OCI-LY7 (cell line): ENCODE measurements at regions not wholly inside any gene's neighbourhood (a gene's known extent, or its start where the extent isn't known, plus 50 kb on each side); places are given as distances from the start of the nearest gene placed in this dataset.

ENCODE experiments used
- BruUV-seq: library from RNA; stranded (reverse); fragments of 400-500 nt; replicated peaks from 2 replicates; lab custom pipeline; 2021; lab: Mats Ljungman, UMichigan
- CTCF ChIA-PET: fragments of 300-600 bp; sonication (Branson Sonifier 250); formaldehyde crosslinking; loops from one replicate; lab custom pipeline; 2022; ENCODE audit warnings: antibody characterized with exemption; ENCODE audit not compliant: unreplicated experiment; lab: Charles Lee
- POLR2A ChIA-PET: fragments of 300-600 bp; sonication (Branson Sonifier 250); formaldehyde crosslinking; loops from one replicate; lab custom pipeline; 2022; ENCODE audit warnings: antibody characterized with exemption; lab: Charles Lee
- DNase-seq: peaks from one replicate; pipeline ENCODE4 v3.0.0-alpha.2; 2015; ENCODE audit warnings: low spot score
- H2AFZ ChIP-seq: fragments of 200-600 bp; sonication (generic), shearing (Covaris generic); 2 replicates; pipeline ENCODE4 v1.6.1; 2014; ENCODE audit warnings: mild to moderate bottlenecking, antibody characterized with exemption, low read length, moderate library complexity
- H3K27ac ChIP-seq: fragments of 200-600 bp; sonication (generic); 2 replicates; pipeline ENCODE4 v1.5.1; 2014; ENCODE audit warnings: mixed run types, low read depth, mild to moderate bottlenecking, moderate library complexity, low read length, inconsistent platforms; ENCODE audit not compliant: poor library complexity, severe bottlenecking
- H3K36me3 ChIP-seq: fragments of 200-600 bp; sonication (generic); 2 replicates; pipeline ENCODE4 v1.6.1; 2014; ENCODE audit warnings: mild to moderate bottlenecking, antibody characterized with exemption, low read length, moderate library complexity, mixed read lengths; ENCODE audit not compliant: insufficient read depth
- H3K4me1 ChIP-seq: fragments of 200-600 bp; sonication (generic); 2 replicates; pipeline ENCODE4 v1.5.1; 2014; ENCODE audit warnings: mild to moderate bottlenecking, low read length; ENCODE audit not compliant: insufficient read depth, poor library complexity, severe bottlenecking
- H3K4me2 ChIP-seq: fragments of 200-600 bp; sonication (generic); 2 replicates; pipeline ENCODE4 v1.6.1; 2014; ENCODE audit warnings: mild to moderate bottlenecking, low read length
- H3K4me3 ChIP-seq: fragments of 200-600 bp; sonication (generic); 2 replicates; pipeline ENCODE4 v1.5.1; 2014; ENCODE audit warnings: mild to moderate bottlenecking, low read depth, low read length; ENCODE audit not compliant: poor library complexity, severe bottlenecking
- H3K79me2 ChIP-seq: fragments of 200-600 bp; sonication (generic); 2 replicates; pipeline ENCODE4 v1.6.1; 2016; ENCODE audit warnings: low read depth, mild to moderate bottlenecking, low read length, moderate library complexity, mixed read lengths; ENCODE audit not compliant: insufficient read depth
- H3K9me2 ChIP-seq: fragments of 200-600 bp; sonication (generic); 2 replicates; pipeline ENCODE4 v1.6.1; 2016; ENCODE audit warnings: mild to moderate bottlenecking, low read length, mixed read lengths; ENCODE audit not compliant: insufficient read depth
- H3K9me3 ChIP-seq: fragments of 200-600 bp; sonication (generic); 2 replicates; pipeline ENCODE4 v1.6.1; 2014; ENCODE audit warnings: mild to moderate bottlenecking, mixed run types, low read length, mixed read lengths
- H4K20me1 ChIP-seq: fragments of 200-600 bp; sonication (generic); 2 replicates; pipeline ENCODE4 v1.6.1; 2014; ENCODE audit warnings: mild to moderate bottlenecking, antibody characterized with exemption, low read length, moderate library complexity, mixed read lengths; ENCODE audit not compliant: insufficient read depth
- CTCF ChIP-seq: fragments of 200-600 bp; sonication (generic); conservative IDR thresholded peaks from 2 replicates; pipeline ENCODE4 v1.5.1; 2014; ENCODE audit warnings: mild to moderate bottlenecking, antibody characterized with exemption, low read length, moderate library complexity, mixed read lengths
- EZH2phosphoT487 ChIP-seq: fragments of 200-600 bp; sonication (generic); IDR thresholded peaks from 2 replicates; pipeline ENCODE4 v1.6.1; 2018; ENCODE audit warnings: low read depth, borderline replicate concordance, mild to moderate bottlenecking, mixed run types, antibody characterized with exemption, low read length, moderate library complexity, mixed read lengths
- intact Hi-C: fragments of 100-400 bp; cut with micrococcal nuclease; formaldehyde crosslinking; loops from one replicate; pipeline ENCODE4 v1.10.0; 2022; ENCODE audit not compliant: unreplicated experiment

DNA sequence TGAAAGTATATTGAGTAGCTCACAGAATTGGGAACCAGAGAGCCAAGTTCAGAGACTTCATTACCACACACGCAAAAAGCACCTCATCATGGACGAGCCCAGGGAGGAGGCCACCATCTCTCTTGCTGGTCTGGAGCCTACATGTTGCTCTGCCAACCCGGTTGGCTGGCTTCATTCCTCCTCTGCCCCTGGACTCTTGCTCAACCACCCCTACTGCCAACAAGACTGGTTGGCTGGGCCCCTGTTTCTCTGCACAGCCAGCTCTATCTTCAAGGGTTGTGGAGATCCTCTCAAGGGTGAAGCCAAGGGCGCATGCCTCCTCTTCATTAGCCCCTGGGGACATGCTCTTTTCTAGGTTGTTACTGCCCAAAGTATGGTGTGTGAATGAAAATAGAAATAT lies 142.7 kb downstream of the JCAD start:
- no peaks in the 10 kb centered on the region for H4K20me1 ChIP-seq
- H3K4me1 ChIP-seq: no peaks in the 10 kb centered on the region
- H3K4me2 ChIP-seq: no peak overlapping the region
- ChIA-PET CTCF (no interaction called here), POLR2A (interaction anchor here (0.6 kb wide), 2 partner anchors 267 to 1520 kb away, joined by 3 to 4 read pairs; no protein-coding TSS in a partner anchor)
- no peak overlapping the region for H3K27ac ChIP-seq
- H3K9me3 ChIP-seq: no peaks in the 10 kb centered on the region
- no peaks in the 10 kb centered on the region for H3K9me2 ChIP-seq
- H3K36me3 ChIP-seq: no peaks in the 10 kb centered on the region
- BruUV-seq: no TSS peak
- intact Hi-C loops: no loop called here
- no peak overlapping the region for H2AFZ ChIP-seq
- H3K4me3 ChIP-seq: no peak overlapping the region
- no peak for TF ChIP-seq CTCF
- no peak for TF ChIP-seq EZH2phosphoT487
- no peak for DNase-seq
- no peaks in the 10 kb centered on the region for H3K79me2 ChIP-seq

DNA sequence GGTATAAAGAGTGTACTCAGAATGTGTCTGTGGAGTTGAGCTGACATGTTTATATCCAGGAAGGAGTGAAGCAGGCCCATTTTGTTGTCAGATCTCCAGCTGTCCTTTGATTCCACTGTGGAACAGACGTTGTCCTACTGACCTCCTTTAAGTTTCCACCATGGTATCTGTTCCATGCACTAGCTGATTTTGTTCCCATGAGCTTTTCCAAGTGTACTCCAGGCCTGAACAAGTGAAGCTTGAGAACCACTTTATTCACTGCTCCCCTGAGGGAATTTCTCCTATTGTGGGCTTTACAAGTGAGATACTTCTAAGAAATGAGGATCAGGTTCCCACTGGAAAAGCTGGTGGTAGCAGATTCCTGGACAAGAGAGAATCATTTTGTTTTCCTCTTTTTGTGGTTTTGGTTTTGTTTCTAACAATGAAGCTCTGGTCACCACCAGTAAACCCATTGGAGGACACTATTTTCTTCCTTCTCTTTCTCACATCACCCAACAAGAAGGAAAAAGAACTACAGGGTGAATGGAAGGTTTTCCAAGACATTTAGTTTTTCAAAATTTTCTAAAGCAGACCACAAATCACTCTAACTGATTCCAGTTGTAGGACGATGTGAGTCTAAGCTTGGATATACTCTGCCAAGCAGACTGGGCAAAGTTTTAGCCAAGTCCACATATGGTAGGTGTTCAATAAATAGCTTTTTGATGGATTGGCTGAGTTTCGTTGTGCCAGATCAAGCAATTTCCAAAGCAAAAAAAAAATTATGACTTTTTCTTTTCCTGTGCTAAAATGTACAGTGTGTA lies 144.2 kb downstream of the JCAD start:
- CTCF ChIA-PET: no interaction called here
- intact Hi-C loops: no loop called here

More for the DNA sequence above, 144.2 kb downstream of the JCAD start:
- no peak for DNase-seq
- Histone ChIP-seq H3K36me3 (no peaks in the 10 kb centered on the region), H4K20me1 (no peaks in the 10 kb centered on the region), H3K4me1 (no peaks in the 10 kb centered on the region), H2AFZ (no peak overlapping the region), H3K27ac (no peak overlapping the region), H3K9me2 (no peaks in the 10 kb centered on the region), H3K79me2 (no peaks in the 10 kb centered on the region), H3K4me3 (no peak overlapping the region), H3K4me2 (no peak overlapping the region), H3K9me3 (no peaks in the 10 kb centered on the region)
- POLR2A ChIA-PET: no interaction called here
- no TSS peak for BruUV-seq
- TF ChIP-seq CTCF: no peak
- TF ChIP-seq EZH2phosphoT487: no peak
